ENCODE measurements at regions not wholly inside any gene's neighbourhood (a gene's known extent, or its start where the extent isn't known, plus 50 kb on each side); places are given as distances from the start of the nearest gene placed in this dataset.

DNA sequence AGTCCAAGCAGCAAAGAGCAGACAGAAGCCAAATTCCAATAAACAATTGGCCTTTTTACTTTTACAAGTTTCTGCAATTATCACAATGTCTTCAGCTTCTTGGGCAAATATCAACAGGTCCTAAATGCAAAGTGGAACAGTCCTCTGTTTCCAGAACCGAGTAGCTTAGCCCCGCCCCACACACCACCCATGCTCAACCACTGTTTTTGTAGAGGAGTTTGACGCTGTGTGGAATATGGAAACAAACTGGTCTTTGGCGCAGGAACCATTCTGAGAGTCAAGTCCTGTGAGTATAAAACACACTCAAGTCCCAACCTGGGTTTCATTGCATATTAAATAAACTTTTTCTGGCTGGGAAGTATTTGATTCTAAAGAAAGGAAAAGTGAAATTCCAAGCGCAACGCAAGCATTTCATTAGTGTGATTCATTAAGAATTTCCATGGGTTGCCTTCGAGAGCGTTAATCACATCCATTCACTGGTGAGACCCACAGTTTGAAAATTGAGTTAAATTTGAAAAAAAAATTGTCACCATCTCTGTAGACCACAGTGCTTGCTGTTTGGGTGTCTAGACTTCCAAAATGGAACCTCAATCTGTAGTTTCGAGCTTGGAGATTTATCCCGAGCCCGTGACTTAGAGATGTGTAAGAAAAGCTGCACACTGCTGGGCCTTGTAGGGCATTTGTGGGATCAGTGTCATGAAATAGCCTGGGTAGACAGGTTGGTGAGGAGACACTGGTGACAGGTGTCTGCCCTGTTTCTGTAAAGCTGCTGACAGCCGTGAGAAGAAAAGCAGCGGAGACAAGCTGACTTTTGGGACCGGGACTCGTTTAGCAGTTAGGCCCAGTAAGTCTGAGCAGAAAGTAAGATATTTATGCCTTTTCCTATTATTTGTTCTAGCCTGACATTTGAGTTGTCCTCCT, 96.1 kb downstream of the DAD1 start (continued):
- TF ChIP-seq, protein P1, sequence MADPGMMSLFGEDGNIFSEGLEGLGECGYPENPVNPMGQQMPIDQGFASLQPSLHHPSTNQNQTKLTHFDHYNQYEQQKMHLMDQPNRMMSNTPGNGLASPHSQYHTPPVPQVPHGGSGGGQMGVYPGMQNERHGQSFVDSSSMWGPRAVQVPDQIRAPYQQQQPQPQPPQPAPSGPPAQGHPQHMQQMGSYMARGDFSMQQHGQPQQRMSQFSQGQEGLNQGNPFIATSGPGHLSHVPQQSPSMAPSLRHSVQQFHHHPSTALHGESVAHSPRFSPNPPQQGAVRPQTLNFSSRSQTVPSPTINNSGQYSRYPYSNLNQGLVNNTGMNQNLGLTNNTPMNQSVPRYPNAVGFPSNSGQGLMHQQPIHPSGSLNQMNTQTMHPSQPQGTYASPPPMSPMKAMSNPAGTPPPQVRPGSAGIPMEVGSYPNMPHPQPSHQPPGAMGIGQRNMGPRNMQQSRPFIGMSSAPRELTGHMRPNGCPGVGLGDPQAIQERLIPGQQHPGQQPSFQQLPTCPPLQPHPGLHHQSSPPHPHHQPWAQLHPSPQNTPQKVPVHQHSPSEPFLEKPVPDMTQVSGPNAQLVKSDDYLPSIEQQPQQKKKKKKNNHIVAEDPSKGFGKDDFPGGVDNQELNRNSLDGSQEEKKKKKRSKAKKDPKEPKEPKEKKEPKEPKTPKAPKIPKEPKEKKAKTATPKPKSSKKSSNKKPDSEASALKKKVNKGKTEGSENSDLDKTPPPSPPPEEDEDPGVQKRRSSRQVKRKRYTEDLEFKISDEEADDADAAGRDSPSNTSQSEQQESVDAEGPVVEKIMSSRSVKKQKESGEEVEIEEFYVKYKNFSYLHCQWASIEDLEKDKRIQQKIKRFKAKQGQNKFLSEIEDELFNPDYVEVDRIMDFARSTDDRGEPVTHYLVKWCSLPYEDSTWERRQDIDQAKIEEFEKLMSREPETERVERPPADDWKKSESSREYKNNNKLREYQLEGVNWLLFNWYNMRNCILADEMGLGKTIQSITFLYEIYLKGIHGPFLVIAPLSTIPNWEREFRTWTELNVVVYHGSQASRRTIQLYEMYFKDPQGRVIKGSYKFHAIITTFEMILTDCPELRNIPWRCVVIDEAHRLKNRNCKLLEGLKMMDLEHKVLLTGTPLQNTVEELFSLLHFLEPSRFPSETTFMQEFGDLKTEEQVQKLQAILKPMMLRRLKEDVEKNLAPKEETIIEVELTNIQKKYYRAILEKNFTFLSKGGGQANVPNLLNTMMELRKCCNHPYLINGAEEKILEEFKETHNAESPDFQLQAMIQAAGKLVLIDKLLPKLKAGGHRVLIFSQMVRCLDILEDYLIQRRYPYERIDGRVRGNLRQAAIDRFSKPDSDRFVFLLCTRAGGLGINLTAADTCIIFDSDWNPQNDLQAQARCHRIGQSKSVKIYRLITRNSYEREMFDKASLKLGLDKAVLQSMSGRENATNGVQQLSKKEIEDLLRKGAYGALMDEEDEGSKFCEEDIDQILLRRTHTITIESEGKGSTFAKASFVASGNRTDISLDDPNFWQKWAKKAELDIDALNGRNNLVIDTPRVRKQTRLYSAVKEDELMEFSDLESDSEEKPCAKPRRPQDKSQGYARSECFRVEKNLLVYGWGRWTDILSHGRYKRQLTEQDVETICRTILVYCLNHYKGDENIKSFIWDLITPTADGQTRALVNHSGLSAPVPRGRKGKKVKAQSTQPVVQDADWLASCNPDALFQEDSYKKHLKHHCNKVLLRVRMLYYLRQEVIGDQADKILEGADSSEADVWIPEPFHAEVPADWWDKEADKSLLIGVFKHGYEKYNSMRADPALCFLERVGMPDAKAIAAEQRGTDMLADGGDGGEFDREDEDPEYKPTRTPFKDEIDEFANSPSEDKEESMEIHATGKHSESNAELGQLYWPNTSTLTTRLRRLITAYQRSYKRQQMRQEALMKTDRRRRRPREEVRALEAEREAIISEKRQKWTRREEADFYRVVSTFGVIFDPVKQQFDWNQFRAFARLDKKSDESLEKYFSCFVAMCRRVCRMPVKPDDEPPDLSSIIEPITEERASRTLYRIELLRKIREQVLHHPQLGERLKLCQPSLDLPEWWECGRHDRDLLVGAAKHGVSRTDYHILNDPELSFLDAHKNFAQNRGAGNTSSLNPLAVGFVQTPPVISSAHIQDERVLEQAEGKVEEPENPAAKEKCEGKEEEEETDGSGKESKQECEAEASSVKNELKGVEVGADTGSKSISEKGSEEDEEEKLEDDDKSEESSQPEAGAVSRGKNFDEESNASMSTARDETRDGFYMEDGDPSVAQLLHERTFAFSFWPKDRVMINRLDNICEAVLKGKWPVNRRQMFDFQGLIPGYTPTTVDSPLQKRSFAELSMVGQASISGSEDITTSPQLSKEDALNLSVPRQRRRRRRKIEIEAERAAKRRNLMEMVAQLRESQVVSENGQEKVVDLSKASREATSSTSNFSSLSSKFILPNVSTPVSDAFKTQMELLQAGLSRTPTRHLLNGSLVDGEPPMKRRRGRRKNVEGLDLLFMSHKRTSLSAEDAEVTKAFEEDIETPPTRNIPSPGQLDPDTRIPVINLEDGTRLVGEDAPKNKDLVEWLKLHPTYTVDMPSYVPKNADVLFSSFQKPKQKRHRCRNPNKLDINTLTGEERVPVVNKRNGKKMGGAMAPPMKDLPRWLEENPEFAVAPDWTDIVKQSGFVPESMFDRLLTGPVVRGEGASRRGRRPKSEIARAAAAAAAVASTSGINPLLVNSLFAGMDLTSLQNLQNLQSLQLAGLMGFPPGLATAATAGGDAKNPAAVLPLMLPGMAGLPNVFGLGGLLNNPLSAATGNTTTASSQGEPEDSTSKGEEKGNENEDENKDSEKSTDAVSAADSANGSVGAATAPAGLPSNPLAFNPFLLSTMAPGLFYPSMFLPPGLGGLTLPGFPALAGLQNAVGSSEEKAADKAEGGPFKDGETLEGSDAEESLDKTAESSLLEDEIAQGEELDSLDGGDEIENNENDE (IDR thresholded peaks at IDR 0.05; ENCODE audit: insufficient replicate concordance, low read length): no peak
- TF ChIP-seq JUN (IDR thresholded peaks at IDR 0.05; ENCODE audit: low read depth, low read length) (no peak), CBX8 (IDR thresholded peaks at IDR 0.05; ENCODE audit: borderline replicate concordance, low read depth, low read length) (no peak), SIRT6 (IDR thresholded peaks at IDR 0.05; ENCODE audit: low read length) (no peak), GTF2F1 (IDR thresholded peaks at IDR 0.05; ENCODE audit: borderline replicate concordance, low read depth, low read length) (no peak), RFX5 (IDR thresholded peaks at IDR 0.05; ENCODE audit: borderline replicate concordance, low read depth, low read length) (no peak)
